Prostate gland (tissue), 2 donors: ENCODE measurements at regions not wholly inside any gene's neighbourhood (a gene's known extent, or its start where the extent isn't known, plus 50 kb on each side); places are given as distances from the start of the nearest gene placed in this dataset.

Experiments
- POLR2A ChIP-seq: fragments of 450-650 bp; IDR thresholded peaks from one replicate; pipeline ENCODE4 v1.6.1; 2016; ENCODE audit warnings: antibody characterized with exemption, mild to moderate bottlenecking
- POLR2AphosphoS5 ChIP-seq: sonication (generic); formaldehyde crosslinking; IDR thresholded peaks from one replicate; pipeline ENCODE4 v1.6.1; 2017; ENCODE audit warnings: antibody characterized with exemption
- TF ChIP-seq, protein P1 (sequence below), 4 experiments: fragments of 200-600 bp in 2 of 4; fragments of 450-650 bp in 2 of 4; sonication (generic) in 2 of 4; IDR thresholded peaks; 1 replicate in 3 of 4; 2 replicates in 1 of 4; pipeline ENCODE4 v1.5.1; 2016 to 2019; ENCODE audit warnings: antibody characterized with exemption in 4 of 4, mild to moderate bottlenecking in 2 of 4, moderate library complexity in 2 of 4

DNA sequence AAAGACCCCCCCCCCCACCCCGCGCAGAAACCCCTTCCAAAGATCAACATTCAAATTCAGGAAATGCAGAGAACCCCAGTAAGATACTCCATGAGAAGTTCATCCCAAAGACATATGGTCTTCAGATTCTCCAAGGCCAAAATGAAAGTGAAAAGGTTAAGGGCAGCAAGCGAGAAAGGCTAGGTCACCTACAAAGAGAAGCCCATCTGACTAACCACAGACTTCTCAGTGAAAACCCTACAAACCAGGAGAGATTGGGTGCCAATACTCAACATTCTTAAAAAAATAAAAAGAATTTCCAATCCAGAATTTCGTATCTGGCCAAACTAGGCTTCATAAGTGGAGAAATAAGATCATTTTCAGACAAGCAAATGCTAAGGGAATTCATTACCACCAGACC is 175.2 kb downstream of the RND3 start:
- TF ChIP-seq POLR2AphosphoS5 (no peak), POLR2A (no peak)
- TF ChIP-seq, protein P1, sequence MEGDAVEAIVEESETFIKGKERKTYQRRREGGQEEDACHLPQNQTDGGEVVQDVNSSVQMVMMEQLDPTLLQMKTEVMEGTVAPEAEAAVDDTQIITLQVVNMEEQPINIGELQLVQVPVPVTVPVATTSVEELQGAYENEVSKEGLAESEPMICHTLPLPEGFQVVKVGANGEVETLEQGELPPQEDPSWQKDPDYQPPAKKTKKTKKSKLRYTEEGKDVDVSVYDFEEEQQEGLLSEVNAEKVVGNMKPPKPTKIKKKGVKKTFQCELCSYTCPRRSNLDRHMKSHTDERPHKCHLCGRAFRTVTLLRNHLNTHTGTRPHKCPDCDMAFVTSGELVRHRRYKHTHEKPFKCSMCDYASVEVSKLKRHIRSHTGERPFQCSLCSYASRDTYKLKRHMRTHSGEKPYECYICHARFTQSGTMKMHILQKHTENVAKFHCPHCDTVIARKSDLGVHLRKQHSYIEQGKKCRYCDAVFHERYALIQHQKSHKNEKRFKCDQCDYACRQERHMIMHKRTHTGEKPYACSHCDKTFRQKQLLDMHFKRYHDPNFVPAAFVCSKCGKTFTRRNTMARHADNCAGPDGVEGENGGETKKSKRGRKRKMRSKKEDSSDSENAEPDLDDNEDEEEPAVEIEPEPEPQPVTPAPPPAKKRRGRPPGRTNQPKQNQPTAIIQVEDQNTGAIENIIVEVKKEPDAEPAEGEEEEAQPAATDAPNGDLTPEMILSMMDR (IDR thresholded peaks at IDR 0.05) = no peak
